GM19328 (cell line): ENCODE measurements at regions not wholly inside any gene's neighbourhood (a gene's known extent, or its start where the extent isn't known, plus 50 kb on each side); places are given as distances from the start of the nearest gene placed in this dataset.

Experiments used
- ATAC-seq: cut with Tn5 transposase; IDR thresholded peaks from one replicate; pipeline ENCODE4 v1.9.1; 2021; ENCODE audit warnings: mild to moderate bottlenecking, moderate library complexity; ENCODE audit not compliant: unreplicated experiment

- ATAC-seq, result no peak
These were observed 62.0 kb downstream of the SUCNR1 start for GRCh38 chr3:151935446-151935845.

- ATAC-seq, result no peak
These were observed 67.0 kb downstream of the SUCNR1 start for GRCh38 chr3:151940481-151940880.

GRCh38 chr3:151943539-151943938 lies 70.1 kb downstream of the SUCNR1 start:
- no peak for ATAC-seq

- no peak for ATAC-seq
These were observed 70.9 kb downstream of the SUCNR1 start for GRCh38 chr3:151944356-151944755.

- no peak for ATAC-seq
These were observed 73.2 kb downstream of the SUCNR1 start for GRCh38 chr3:151946606-151947005.

GRCh38 chr3:151949706-151950105 lies 76.3 kb downstream of the SUCNR1 start:
- ATAC-seq, result no peak

- no peak for ATAC-seq
These were observed 81.9 kb downstream of the SUCNR1 start for GRCh38 chr3:151955356-151955755.

- no peak for ATAC-seq
These were observed 87.6 kb downstream of the SUCNR1 start for GRCh38 chr3:151960961-151961580.

GRCh38 chr3:151962352-151962751 lies 88.9 kb downstream of the SUCNR1 start:
- no peak for ATAC-seq

GRCh38 chr3:151962912-151963311 lies 89.5 kb downstream of the SUCNR1 start:
- ATAC-seq, result no peak

- ATAC-seq, result no peak
These were observed 91.3 kb downstream of the SUCNR1 start for GRCh38 chr3:151964743-151965142.

GRCh38 chr3:151969026-151969642 lies 95.7 kb downstream of the SUCNR1 start:
- no peak for ATAC-seq

GRCh38 chr3:151971814-151972579 lies 98.6 kb downstream of the SUCNR1 start:
- no peak for ATAC-seq

- no peak for ATAC-seq
These were observed 100.6 kb downstream of the SUCNR1 start for GRCh38 chr3:151974067-151974466.

- no peak for ATAC-seq
These were observed 103.0 kb downstream of the SUCNR1 start for GRCh38 chr3:151976211-151977050.

- no peak for ATAC-seq
These were observed 106.5 kb downstream of the SUCNR1 start for GRCh38 chr3:151979906-151980305.

- no peak for ATAC-seq
These were observed 110.1 kb downstream of the SUCNR1 start for GRCh38 chr3:151983538-151983937.

- no peak for ATAC-seq
These were observed 112.5 kb downstream of the SUCNR1 start for GRCh38 chr3:151985787-151986430.

- ATAC-seq, result no peak
These were observed 114.5 kb downstream of the SUCNR1 start for GRCh38 chr3:151987893-151988292.

- ATAC-seq, result no peak
These were observed 116.2 kb downstream of the SUCNR1 start for GRCh38 chr3:151989621-151990020.
